ENCODE measurements at regions not wholly inside any gene's neighbourhood (a gene's known extent, or its start where the extent isn't known, plus 50 kb on each side); places are given as distances from the start of the nearest gene placed in this dataset.

DNA sequence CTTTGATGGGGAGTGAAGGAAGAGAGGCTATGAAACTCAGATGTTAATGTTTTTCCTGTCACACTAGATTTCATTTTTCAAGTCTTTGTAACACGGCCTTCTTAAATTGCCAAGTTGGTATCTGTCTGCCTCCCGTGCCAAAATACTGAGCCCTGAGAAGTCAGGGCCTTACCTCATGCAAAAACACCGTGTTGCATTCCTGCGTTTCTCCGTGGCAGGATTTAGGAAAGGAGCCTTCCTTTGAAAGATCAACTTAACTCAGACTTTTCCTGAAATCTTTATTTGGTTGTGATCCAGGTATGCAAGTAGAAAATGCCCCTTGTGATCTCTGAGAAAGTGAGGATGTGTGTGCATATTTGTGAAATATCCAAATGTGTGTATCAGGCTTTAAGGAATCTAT is 1291.0 kb upstream of the SLC10A2 start:
- TF ChIP-seq, protein P1, sequence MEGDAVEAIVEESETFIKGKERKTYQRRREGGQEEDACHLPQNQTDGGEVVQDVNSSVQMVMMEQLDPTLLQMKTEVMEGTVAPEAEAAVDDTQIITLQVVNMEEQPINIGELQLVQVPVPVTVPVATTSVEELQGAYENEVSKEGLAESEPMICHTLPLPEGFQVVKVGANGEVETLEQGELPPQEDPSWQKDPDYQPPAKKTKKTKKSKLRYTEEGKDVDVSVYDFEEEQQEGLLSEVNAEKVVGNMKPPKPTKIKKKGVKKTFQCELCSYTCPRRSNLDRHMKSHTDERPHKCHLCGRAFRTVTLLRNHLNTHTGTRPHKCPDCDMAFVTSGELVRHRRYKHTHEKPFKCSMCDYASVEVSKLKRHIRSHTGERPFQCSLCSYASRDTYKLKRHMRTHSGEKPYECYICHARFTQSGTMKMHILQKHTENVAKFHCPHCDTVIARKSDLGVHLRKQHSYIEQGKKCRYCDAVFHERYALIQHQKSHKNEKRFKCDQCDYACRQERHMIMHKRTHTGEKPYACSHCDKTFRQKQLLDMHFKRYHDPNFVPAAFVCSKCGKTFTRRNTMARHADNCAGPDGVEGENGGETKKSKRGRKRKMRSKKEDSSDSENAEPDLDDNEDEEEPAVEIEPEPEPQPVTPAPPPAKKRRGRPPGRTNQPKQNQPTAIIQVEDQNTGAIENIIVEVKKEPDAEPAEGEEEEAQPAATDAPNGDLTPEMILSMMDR (IDR thresholded peaks at IDR 0.05; ENCODE audit: low read depth, low read length, poor library complexity, severe bottlenecking): no peak
- no peak for TF ChIP-seq EZH2phosphoT487 (IDR thresholded peaks at IDR 0.05; ENCODE audit: borderline replicate concordance, low read length)
